PC-3 (cell line): ENCODE measurements at regions not wholly inside any gene's neighbourhood (a gene's known extent, or its start where the extent isn't known, plus 50 kb on each side); places are given as distances from the start of the nearest gene placed in this dataset.

ENCODE experiments used
- CTCF ChIP-seq: fragments of 300-600 bp; sonication (generic); conservative IDR thresholded peaks from 2 replicates; pipeline ENCODE4 v1.5.1; 2017; ENCODE audit warnings: antibody characterized with exemption, low read depth, mild to moderate bottlenecking, low read length
- EZH2 ChIP-seq: fragments of 300-600 bp; sonication (generic); IDR thresholded peaks from one replicate; pipeline ENCODE4 v1.6.1; 2017; ENCODE audit warnings: antibody characterized with exemption, mild to moderate bottlenecking, low read length; ENCODE audit not compliant: unreplicated experiment
- EZH2phosphoT487 ChIP-seq: fragments of 300-600 bp; sonication (generic); IDR thresholded peaks from 2 replicates; pipeline ENCODE4 v1.6.1; 2018; ENCODE audit warnings: mild to moderate bottlenecking, antibody characterized with exemption, low read length, borderline replicate concordance

GRCh38 chr7:49660170-49660783 lies 113.2 kb upstream of the VWC2 start:
- TF ChIP-seq CTCF (no peak), EZH2phosphoT487 (no peak), EZH2 (no peak)
